ENCODE measurements at regions not wholly inside any gene's neighbourhood (a gene's known extent, or its start where the extent isn't known, plus 50 kb on each side); places are given as distances from the start of the nearest gene placed in this dataset.
"Not testable (repeated sequence)": the region's sequence is repeated elsewhere in the genome, so short reads cannot be mapped to it uniquely, and the experiment has no call there.

DNA sequence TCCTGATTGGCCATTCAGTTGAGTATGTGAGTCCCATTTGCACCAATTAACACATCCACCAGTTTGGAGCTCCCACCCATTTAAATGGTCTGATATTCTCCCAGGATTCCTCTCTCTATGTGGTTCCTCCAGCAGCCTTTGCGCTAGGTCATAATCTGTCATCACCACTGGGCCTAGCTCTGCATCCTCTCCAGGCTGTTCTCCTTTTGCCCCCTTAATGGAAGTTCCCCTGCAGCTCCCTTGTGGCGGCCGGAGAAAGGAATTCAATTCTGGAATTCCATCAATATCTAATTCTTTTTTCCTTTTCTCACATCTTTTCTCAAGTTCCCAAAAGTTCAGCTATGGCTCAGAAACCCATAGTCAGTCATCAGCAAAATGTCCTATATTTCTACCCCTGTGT lies 2184.4 kb upstream of the AGA start:
- no peak for DNase-seq

- DNase-seq = no peak
Observed at GRCh38 chr4:179631321-179631720, 2189.1 kb upstream of the AGA start.

- DNase-seq = no peak
Observed at GRCh38 chr4:179634862-179635261, 2192.6 kb upstream of the AGA start.

DNA sequence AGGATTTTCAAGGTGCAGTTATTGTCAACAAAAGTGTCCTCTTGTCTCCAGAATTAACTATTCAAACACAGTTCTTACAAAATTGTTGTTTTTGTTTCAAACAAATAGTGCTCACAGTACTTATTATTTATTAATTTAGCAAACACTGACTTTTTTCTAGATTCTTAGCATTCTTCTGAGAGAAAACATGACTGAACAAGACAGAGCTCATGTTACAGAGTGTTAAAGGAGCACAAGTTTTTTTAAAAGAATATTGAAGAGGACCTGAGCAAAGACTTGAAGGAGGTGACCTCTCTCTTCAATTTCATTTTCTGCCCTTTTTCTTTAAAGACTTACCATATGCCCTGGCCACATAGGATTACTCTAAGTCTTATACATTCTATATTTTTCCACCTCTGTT lies 2220.3 kb upstream of the AGA start:
- DNase-seq = no peak

DNA sequence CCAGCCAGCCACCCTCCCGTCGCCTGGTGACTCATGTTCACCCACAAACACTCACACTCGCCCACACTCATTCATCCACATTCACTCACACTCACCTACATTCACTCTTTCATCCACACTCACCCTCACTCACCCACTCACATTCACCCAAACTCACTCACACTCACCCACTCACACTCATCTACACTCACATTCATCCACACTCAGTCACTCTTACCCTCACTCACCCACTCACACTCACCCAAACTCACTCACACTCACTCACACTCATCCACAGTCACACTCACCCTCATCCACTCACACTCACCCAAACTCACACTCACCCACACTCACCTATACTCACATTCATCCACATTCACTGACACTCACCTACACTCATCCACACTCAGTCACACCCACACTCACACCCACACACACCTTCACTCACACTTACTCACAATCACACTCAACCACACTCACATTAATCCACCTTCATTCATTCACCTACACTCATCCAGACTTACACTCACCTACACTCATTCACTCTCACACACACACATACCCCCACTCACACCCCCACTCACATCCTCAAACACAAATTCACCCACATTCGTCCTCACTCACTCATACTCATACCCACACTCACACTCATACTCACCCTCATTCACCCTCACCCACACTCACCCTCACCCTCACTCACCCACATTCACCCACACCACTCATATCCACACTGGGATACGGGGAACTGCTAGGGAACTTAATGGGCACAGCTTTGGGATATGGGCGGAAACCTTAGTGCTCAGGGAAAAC lies 2221.6 kb upstream of the AGA start:
- DNase-seq = no peak

- DNase-seq = no peak
Observed at GRCh38 chr4:179664430-179665027, 2222.3 kb upstream of the AGA start.

- no peak for DNase-seq
Observed at GRCh38 chr4:179666226-179666625, 2224.0 kb upstream of the AGA start.

- no peak for DNase-seq
Observed at GRCh38 chr4:179671609-179672008, 2229.4 kb upstream of the AGA start.

DNA sequence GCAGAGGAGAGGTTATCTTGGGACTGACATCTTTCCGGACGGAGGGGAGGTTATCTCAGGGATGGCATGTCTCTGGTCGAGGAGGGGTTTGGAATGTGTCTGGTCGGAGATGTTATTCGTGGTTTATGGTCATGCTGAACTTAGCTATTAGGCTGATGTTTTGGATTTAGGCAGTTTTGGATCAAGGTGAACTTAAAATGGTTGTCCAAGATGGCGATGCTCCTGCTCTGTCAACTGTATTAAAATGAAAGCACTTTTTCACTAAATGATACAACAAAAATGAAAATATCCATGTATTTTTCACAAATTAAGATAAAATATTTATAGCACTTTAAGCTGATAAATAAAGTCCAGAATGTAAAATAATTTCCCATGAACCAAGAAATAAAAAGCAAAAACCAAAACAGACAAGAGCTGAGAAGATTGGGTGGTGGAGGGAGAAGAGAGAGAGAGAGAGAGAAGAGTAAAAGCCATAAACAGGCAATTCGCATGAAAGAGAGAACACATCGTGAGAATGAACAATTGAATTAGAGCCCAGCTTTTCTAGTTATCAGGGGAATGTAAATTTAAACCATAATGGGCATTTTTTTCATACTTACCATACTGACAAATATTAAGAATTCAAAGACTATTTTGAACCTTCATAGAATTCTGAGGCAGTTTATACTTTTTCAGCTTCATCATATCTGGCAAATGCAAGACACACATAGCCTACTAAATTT lies 2236.0 kb upstream of the AGA start:
- no peak for DNase-seq

DNA sequence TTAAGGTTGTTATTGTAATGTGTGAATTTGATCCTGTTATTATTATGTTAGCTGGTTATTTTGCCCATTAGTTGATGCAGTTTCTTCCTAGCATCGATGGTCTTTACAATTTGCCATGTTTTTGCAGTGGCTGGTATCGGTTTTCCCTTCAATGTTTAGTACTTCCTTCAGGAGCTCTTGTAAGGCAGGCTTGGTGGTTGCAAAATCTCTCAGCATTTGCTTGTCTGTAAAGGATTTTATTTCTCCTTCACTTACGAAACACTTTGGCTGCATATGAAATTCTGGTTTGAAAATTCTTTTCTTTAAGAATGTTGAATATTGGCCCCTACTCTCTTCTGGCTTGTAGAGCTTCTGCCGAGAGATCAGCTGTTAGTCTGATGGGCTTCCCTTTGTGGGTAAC lies 2241.4 kb upstream of the AGA start:
- not testable (repeated sequence) for DNase-seq

DNA sequence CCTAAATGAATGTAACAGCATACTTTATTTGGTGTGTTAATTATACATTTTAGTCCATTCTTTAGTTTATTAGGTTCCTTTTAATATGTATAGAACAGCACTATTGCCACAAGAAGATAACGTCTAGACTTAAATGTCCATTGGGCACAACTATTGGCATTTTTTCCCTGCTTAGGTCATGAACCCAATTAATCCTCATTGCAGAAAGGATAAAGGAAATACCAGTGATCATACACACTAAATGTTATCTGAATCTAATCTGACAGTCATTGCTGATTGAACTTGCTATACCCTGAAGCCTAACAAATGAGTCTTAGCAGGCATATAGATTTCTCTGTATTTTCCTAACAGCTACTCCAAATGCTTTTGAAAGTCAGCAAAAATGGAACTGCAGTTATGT lies 2250.0 kb upstream of the AGA start:
- no peak for DNase-seq

DNA sequence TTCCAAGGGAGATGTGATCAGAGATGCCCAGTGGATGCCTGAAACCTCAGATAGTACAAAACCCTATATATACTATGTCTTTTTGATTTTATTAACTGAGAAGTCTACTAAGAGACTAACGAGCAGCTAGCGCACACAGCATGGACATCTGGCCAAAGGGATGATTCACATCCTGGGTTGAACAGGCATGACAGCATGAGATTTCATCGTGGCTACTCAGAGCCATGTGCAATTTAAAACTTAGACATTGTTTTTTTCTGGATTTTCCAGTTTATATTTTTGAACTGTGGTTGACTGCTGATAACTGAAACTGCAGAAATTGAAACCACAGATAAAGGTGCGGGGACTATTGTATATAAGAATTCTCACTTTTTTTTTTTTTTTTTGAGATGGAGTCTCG lies 2252.9 kb upstream of the AGA start:
- no peak for DNase-seq

GRCh38 chr4:179698321-179698720 lies 2256.1 kb upstream of the AGA start:
- DNase-seq = no peak

- DNase-seq = no peak
Observed at GRCh38 chr4:179709961-179710624, 2267.9 kb upstream of the AGA start.

DNA sequence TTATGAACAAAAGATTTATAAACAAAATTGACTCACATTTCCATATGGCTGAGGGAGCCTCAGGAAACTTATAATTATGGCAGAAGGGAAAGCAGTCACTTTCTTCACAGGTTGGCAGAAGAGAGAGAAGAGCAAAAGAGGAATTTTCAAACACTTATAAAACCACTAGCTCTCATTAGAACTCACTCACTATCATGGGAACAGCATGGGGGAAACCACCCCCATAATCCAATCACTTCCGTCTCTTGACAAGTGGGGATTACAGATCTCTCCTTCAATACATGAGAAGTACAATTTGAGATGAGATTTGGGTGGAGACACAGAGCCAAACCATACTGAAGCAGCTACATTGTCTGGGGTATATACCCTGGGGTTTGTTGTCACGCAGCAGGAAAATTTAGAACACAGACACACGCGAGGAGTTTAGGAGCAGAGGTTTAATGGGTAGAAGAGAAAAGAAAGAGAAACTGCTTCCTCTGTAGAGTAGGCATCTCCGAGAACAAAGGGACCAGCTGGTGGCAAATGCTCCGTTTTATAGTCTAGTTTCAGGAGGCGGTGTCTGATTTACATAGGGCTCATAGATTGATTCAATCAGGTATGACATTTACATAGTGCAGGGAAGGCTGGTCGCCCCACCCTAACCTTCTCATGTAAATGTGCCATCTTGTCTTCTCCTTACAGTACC lies 2277.7 kb upstream of the AGA start:
- DNase-seq = no peak

DNA sequence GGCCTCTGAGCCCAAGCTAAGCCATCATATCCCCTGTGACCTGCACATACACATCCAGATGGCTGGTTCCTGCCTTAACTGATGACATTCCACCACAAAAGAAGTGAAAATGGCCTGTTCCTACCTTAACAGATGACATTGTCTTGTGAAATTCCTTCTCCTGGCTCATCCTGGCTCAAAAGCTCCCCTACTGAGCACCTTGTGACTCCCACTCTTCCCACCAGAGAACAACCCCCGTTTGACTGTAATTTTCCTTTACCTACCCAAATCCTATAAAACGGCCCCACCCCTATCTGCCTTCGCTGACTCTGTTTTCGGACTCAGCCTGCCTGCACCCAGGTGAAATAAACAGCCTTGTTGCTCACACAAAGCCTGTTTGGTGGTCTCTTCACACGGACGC lies 2284.3 kb upstream of the AGA start:
- DNase-seq = not testable (repeated sequence)

DNA sequence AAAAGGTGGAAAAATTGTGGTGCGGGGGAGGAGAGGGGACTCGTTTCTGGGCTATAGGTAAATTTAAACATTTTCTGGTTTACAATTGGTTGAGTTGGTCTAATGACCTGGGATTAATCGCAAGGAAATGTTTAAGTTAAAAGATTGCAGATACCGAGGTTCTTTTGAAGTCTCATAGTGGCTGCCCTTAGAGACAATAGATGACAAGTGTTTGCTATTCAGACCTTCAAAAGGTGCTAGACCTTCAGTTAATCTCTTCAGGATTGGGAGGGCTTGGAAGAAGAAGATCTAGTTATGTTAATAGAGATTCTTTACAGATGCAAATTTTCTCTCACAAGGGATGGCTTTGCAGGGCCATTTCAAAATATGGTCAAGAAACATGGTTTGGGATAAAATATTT lies 2286.1 kb upstream of the AGA start:
- DNase-seq = no peak

- DNase-seq = not testable (repeated sequence)
Observed at GRCh38 chr4:179736820-179737219, 2294.6 kb upstream of the AGA start.

- DNase-seq = no peak
Observed at GRCh38 chr4:179738822-179739221, 2296.6 kb upstream of the AGA start.

DNA sequence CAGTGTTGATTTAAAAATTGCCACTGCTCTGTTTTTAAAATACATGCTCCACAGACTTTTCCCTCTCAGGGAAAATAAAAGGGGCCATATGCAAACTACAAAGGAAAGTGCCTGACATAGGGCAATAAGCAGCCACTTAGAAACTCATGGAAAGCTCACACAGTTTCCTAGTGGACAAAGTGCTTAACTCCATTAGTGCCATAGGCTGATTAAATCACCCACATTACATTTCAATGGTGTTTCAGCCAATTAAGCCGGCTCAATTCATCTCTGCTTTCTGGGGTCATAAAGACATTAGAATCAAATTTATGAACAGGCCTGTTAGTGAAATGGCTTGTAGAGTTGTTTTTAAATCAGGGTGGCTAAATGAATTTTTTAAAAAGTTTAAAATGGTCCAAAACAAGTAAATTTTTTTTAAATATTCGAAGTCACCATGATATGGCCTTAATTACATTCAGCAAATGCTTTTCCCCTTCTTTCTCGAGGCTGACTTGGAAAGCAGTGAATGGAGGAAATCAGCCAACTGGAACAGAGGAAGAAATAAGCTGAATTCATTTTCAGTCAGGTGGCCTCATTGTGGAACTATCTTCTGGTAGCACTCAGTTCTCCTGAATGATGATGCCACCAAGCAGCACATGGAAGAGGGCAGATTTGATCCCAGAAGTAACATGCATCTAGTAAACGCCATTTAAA lies 2305.1 kb upstream of the AGA start:
- no peak for DNase-seq

- DNase-seq = no peak
Observed at GRCh38 chr4:179748837-179749236, 2306.6 kb upstream of the AGA start.

DNA sequence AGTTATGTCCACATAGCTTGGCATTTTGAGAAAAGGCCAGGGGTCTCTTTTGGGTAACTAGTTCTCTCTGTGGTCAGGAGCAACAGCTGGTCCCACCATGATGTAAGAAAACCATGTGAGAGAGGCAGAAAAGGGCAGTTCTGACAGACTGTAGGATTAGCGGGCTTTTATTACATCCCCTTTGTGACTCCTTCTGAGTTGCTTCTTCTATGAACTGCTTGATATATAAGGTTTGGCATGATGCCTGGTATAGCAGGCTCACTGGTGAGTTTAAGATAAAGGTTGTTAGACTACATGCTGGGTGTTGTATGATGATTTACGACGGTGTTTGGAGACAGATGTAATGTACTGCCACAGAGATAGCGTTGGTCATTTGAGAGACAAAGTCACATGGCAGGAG lies 2308.1 kb upstream of the AGA start:
- DNase-seq = no peak

All from CD4-positive, alpha-beta T cell treated with Interleukin-10 for 1 hour (primary cell).